ENCODE measurements at regions not wholly inside any gene's neighbourhood (a gene's known extent, or its start where the extent isn't known, plus 50 kb on each side); places are given as distances from the start of the nearest gene placed in this dataset.

DNA sequence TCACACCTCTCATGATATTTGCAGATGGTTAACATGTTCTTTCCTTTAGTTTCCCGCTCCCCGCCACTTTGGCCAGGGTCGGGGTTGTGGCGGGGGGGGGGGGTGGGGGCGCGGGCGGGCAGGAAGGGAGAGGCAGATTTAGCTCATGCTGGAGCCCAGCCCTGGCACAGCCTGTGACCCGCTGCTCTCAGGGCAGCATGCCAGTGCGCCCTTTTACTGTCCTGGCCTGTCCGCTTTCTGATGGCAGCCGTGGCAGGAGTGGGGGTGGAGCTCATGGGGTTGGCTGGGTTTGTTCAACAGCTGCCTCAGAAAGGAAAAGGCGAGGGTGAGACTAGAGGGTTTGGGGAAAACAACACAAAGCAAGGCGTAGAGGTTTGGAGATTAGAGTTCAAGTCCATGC, 56.1 kb downstream of the TNP1 start (continued):
- TF ChIP-seq ZNF766 (CRISPR knock-in tag; IDR thresholded peaks at IDR 0.05; ENCODE audit: borderline replicate concordance), result no peak
- TF ChIP-seq CHD4 (IDR thresholded peaks at IDR 0.05; ENCODE audit: borderline replicate concordance, low read length), result no peak
- TF ChIP-seq LCORL (IDR thresholded peaks at IDR 0.05), result no peak
- no peak for TF ChIP-seq LCORL (CRISPR knock-in tag; IDR thresholded peaks at IDR 0.05)

DNA sequence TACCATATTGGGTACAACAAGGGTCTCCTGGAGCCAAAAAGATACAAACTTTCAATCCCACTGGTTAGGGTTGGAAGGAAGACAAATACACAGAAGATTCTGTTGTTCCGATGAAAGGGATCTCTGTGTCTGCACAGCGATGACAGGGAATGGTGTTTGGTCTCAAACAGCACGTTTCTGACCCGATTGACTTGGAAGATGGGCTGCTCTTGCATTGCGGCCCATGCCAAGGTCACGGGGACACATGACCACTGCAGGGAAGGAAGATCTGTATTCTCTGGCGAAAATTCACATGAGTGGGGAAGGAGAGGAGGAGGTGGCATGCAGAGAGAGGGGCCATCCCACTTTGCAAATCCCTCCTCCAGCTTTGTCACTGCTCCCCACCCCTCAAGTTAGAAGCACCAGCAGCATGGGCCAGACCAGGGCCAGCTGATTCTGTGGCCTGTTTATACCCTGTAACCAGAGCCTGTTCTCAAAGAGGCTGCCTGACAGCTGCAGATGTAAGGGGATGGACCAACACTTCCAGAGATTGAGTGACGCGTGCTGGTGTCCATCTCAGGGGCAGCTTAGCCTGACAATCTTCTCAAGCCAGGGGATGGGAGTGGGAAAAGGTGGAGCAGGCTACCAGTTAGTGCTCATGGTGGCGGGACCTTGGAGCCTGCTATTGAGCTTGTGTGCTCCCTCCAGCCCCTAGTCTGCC, 57.2 kb downstream of the TNP1 start:
- 38% methylated on average over 10 of the region's 10 CpGs for WGBS (ENCODE audit: low lambda C conversion rate)
- 0 out of 5 replicates have a peak, but pooled peaks cover 0 to 5% of the 10 kb centered on the region in 2 experiments for H3K27me3 ChIP-seq (ENCODE audit: control insufficient read depth in 1 of 2, insufficient read depth in 2 of 2, low read length in 2 of 2)
- H3K9ac ChIP-seq (ENCODE audit: insufficient read depth, low read depth, low read length), result no peak overlapping the region
- H3K27ac ChIP-seq (ENCODE audit: extremely low read length, insufficient read depth, low read length), result no peak overlapping the region
- no peak overlapping the region for H3K4me3 ChIP-seq (replicated peaks in 1 of 3; ENCODE audit: insufficient read depth in 1 of 3, low read depth in 2 of 3, low read length in 3 of 3)
- H3K4me1 ChIP-seq (ENCODE audit: insufficient read depth, low read length), result no peaks in the 10 kb centered on the region
- H3K79me2 ChIP-seq (ENCODE audit: insufficient read depth, low read length), result no peaks in the 10 kb centered on the region
- H2AFZ ChIP-seq (ENCODE audit: low read length), result no peak overlapping the region
- no peak for ATAC-seq
- no peak for FAIRE-seq
- BruUV-seq (replicated peaks), result no TSS peak
- H4K20me1 ChIP-seq (ENCODE audit: insufficient read depth, low read length), result no peaks in the 10 kb centered on the region
- in situ Hi-C loops (cut with HindIII; ENCODE audit: extremely low pct_ligation_motif_present, low pct_unique_long_range_greater_than_20kb), result no loop called here
- H3K4me2 ChIP-seq (ENCODE audit: low read depth, low read length), result no peak overlapping the region
- no peaks in the 10 kb centered on the region for H3K9me3 ChIP-seq (ENCODE audit: low read length)
- no peaks in the 10 kb centered on the region for H3K36me3 ChIP-seq (replicated peaks in 1 of 2; ENCODE audit: control insufficient read depth in 1 of 2, insufficient read depth in 2 of 2, low read length in 2 of 2)
- DNase-seq (ENCODE audit: low spot score), result no peak
- intact Hi-C loops (cut with micrococcal nuclease; ENCODE audit: unreplicated experiment), result no loop called here
- ChIA-PET POLR2A (no interaction called here), CTCF (ENCODE audit: low intra/inter-chr PET ratio, low total read pairs) (no interaction called here)
- TF ChIP-seq YEATS4 (CRISPR knock-in tag; IDR thresholded peaks at IDR 0.05; ENCODE audit: borderline replicate concordance), result no peak
- TF ChIP-seq KLF6 (CRISPR knock-in tag; IDR thresholded peaks at IDR 0.05), result no peak
- TF ChIP-seq ATAD3A (CRISPR knock-in tag; IDR thresholded peaks at IDR 0.05), result no peak
- TF ChIP-seq, protein P1, sequence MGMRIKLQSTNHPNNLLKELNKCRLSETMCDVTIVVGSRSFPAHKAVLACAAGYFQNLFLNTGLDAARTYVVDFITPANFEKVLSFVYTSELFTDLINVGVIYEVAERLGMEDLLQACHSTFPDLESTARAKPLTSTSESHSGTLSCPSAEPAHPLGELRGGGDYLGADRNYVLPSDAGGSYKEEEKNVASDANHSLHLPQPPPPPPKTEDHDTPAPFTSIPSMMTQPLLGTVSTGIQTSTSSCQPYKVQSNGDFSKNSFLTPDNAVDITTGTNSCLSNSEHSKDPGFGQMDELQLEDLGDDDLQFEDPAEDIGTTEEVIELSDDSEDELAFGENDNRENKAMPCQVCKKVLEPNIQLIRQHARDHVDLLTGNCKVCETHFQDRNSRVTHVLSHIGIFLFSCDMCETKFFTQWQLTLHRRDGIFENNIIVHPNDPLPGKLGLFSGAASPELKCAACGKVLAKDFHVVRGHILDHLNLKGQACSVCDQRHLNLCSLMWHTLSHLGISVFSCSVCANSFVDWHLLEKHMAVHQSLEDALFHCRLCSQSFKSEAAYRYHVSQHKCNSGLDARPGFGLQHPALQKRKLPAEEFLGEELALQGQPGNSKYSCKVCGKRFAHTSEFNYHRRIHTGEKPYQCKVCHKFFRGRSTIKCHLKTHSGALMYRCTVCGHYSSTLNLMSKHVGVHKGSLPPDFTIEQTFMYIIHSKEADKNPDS (CRISPR knock-in tag; IDR thresholded peaks at IDR 0.05), result no peak
- TF ChIP-seq GATA4 (IDR thresholded peaks at IDR 0.05; ENCODE audit: borderline replicate concordance, low read depth), result no peak
- TF ChIP-seq, protein P2, sequence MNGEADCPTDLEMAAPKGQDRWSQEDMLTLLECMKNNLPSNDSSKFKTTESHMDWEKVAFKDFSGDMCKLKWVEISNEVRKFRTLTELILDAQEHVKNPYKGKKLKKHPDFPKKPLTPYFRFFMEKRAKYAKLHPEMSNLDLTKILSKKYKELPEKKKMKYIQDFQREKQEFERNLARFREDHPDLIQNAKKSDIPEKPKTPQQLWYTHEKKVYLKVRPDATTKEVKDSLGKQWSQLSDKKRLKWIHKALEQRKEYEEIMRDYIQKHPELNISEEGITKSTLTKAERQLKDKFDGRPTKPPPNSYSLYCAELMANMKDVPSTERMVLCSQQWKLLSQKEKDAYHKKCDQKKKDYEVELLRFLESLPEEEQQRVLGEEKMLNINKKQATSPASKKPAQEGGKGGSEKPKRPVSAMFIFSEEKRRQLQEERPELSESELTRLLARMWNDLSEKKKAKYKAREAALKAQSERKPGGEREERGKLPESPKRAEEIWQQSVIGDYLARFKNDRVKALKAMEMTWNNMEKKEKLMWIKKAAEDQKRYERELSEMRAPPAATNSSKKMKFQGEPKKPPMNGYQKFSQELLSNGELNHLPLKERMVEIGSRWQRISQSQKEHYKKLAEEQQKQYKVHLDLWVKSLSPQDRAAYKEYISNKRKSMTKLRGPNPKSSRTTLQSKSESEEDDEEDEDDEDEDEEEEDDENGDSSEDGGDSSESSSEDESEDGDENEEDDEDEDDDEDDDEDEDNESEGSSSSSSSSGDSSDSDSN (CRISPR knock-in tag; IDR thresholded peaks at IDR 0.05), result no peak
- no peak for TF ChIP-seq ZNF816 (CRISPR knock-in tag; IDR thresholded peaks at IDR 0.05; ENCODE audit: borderline replicate concordance)
- TF ChIP-seq SPEN (CRISPR knock-in tag; IDR thresholded peaks at IDR 0.05; ENCODE audit: low read depth), result no peak

All from HepG2 (cell line).